T-helper 2 cell treated with Interferon-gamma antibody and Interleukin-4, amounts not matched to agents 5 μg/mL and 100 μg/mL, for 36 hours (primary cell): ENCODE measurements at regions not wholly inside any gene's neighbourhood (a gene's known extent, or its start where the extent isn't known, plus 50 kb on each side); places are given as distances from the start of the nearest gene placed in this dataset.
"Not testable (repeated sequence)": the region's sequence is repeated elsewhere in the genome, so short reads cannot be mapped to it uniquely, and the experiment has no call there.

Experiments used
- DNase-seq: peaks from one replicate; pipeline ENCODE4 v3.0.0; 2021; ENCODE audit warnings: low spot score
- H3K27ac Mint-ChIP-seq: one replicate; pipeline ENCODE4 v1.8.0; 2021; ENCODE audit warnings: mild to moderate bottlenecking, mixed read lengths
- H3K27me3 Mint-ChIP-seq: one replicate; pipeline ENCODE4 v1.8.0; 2021; ENCODE audit warnings: low read depth, mixed read lengths
- H3K36me3 Mint-ChIP-seq: one replicate; pipeline ENCODE4 v1.8.0; 2021; ENCODE audit warnings: low read depth, mixed read lengths
- H3K4me1 Mint-ChIP-seq: one replicate; pipeline ENCODE4 v1.8.0; 2021; ENCODE audit warnings: low read depth, mixed read lengths
- H3K4me3 Mint-ChIP-seq: one replicate; pipeline ENCODE4 v1.8.0; 2022; ENCODE audit warnings: mild to moderate bottlenecking, moderate library complexity, mixed read lengths
- H3K9me3 Mint-ChIP-seq: one replicate; pipeline ENCODE4 v1.8.0; 2021; ENCODE audit warnings: mixed read lengths

DNA sequence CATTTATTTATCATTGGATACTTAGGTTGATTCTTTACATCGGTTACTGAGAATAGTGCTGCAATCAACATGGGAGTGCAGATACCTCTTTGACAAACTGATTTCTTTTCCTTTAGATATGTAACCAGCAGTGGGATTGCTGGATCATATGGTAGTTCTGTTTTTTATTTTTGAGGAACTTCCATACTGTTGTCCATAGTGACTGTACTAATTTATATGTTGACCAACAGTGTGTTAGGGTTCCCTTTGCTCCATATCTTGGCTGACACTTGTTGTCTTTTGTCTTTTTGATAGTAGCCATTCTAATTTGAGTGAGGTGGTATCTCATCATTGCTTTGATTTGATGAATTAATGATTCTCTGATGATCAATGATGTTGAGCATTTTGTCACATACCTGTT is 137.3 kb upstream of the PITX1 start:
- Mint-ChIP-seq H3K36me3 (no peaks in the 10 kb centered on the region), H3K4me1 (no peaks in the 10 kb centered on the region), H3K9me3 (no peaks in the 10 kb centered on the region), H3K27ac (no peak overlapping the region), H3K27me3 (peaks cover 30% of the 10 kb centered on the region), H3K4me3 (no peak overlapping the region)
- DNase-seq: no peak

DNA sequence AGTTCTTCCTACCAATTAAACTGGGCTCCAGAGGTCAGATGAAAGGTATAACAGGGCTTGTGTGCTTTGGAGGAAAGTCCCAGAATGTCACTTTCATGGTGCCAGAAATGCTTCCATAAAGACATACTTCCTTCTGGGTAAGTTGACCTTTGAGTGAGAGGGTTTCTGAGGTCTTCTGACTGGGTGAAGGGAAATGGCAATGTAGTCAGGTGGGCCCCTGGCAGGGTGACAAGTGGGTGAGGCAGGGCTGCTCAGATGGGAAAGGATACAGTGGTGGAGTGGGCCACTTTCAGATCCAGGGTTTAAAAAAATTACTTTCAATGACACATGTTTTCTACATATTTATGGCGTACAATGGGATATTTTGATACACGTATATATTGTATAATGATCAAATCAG is 136.5 kb upstream of the PITX1 start:
- Mint-ChIP-seq H3K36me3 (no peaks in the 10 kb centered on the region), H3K4me3 (no peak overlapping the region), H3K27ac (no peak overlapping the region), H3K9me3 (no peaks in the 10 kb centered on the region), H3K4me1 (no peaks in the 10 kb centered on the region), H3K27me3 (peaks cover 30% of the 10 kb centered on the region)
- no peak for DNase-seq

DNA sequence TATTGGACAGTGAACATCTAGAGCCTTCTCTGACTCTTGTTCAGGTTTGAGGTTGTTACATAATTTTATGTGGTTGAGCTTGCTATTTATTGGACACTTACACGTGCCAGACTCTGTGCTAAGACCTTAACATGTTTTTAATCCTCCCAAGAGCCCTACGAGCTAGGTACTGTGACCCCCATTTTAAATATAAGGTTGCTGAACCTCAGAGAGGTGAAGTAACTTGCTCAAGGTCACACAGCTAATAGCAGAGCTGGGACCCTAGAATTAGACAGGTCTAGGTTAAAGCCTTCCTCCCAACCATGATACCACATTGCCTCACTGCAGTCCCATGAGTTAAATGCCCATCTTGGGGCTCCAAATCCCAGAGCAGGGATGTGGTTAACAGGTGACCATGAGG is 135.7 kb upstream of the PITX1 start:
- DNase-seq: no peak
- H3K27ac Mint-ChIP-seq: no peak overlapping the region
- no peaks in the 10 kb centered on the region for H3K36me3 Mint-ChIP-seq
- H3K27me3 Mint-ChIP-seq: peaks cover 34% of the 10 kb centered on the region
- H3K4me3 Mint-ChIP-seq: no peak overlapping the region
- no peaks in the 10 kb centered on the region for H3K4me1 Mint-ChIP-seq
- no peaks in the 10 kb centered on the region for H3K9me3 Mint-ChIP-seq

DNA sequence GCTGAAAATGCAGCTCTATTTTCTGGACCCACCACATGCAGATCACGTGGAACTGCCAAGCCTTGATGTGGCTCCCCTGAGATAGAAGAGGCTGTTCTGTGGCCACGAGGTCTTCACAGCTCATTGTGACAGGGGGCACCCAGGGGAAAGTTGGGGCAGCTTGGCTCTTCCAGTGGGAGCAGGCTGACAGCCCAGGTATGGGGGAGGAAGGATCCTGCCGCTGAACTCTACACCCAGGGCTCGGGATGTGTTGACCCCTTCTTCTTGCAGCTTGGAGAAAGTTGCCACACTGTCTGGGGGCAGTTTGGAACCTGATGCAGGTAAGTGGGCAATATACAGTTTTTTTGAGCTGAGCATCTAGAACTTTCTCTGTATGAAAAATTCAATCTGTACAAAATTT is 133.6 kb upstream of the PITX1 start:
- H3K4me1 Mint-ChIP-seq: no peaks in the 10 kb centered on the region
- H3K27ac Mint-ChIP-seq: no peak overlapping the region
- DNase-seq: no peak
- peaks cover 32% of the 10 kb centered on the region for H3K27me3 Mint-ChIP-seq
- H3K4me3 Mint-ChIP-seq: no peak overlapping the region
- no peaks in the 10 kb centered on the region for H3K36me3 Mint-ChIP-seq
- H3K9me3 Mint-ChIP-seq: no peaks in the 10 kb centered on the region

GRCh38 chr5:135164873-135165614 is 131.0 kb upstream of the PITX1 start:
- not testable (repeated sequence) for H3K36me3 Mint-ChIP-seq, H3K9me3 Mint-ChIP-seq, H3K4me1 Mint-ChIP-seq, H3K27ac Mint-ChIP-seq, DNase-seq, H3K4me3 Mint-ChIP-seq
- peaks cover 28% of the 10 kb centered on the region for H3K27me3 Mint-ChIP-seq

GRCh38 chr5:135163964-135164363 is 129.9 kb upstream of the PITX1 start:
- H3K27me3 Mint-ChIP-seq: peaks cover 28% of the 10 kb centered on the region
- no peak for DNase-seq
- H3K9me3 Mint-ChIP-seq: peaks cover 4% of the 10 kb centered on the region
- no peak overlapping the region for H3K4me3 Mint-ChIP-seq
- no peaks in the 10 kb centered on the region for H3K36me3 Mint-ChIP-seq
- H3K27ac Mint-ChIP-seq: no peak overlapping the region
- H3K4me1 Mint-ChIP-seq: no peaks in the 10 kb centered on the region

- Mint-ChIP-seq H3K36me3 (no peaks in the 10 kb centered on the region), H3K27me3 (peaks cover 24% of the 10 kb centered on the region), H3K4me1 (no peaks in the 10 kb centered on the region), H3K9me3 (peaks cover 8% of the 10 kb centered on the region), H3K27ac (no peak overlapping the region), H3K4me3 (no peak overlapping the region)
- no peak for DNase-seq
Observed at GRCh38 chr5:135163391-135163790, 129.4 kb upstream of the PITX1 start.

- no peak overlapping the region for H3K27ac Mint-ChIP-seq
- no peak for DNase-seq
- H3K4me3 Mint-ChIP-seq: no peak overlapping the region
- peaks cover 8% of the 10 kb centered on the region for H3K9me3 Mint-ChIP-seq
- peaks cover 20% of the 10 kb centered on the region for H3K27me3 Mint-ChIP-seq
- no peaks in the 10 kb centered on the region for H3K4me1 Mint-ChIP-seq
- H3K36me3 Mint-ChIP-seq: no peaks in the 10 kb centered on the region
Observed at GRCh38 chr5:135162661-135163265, 128.7 kb upstream of the PITX1 start.

DNA sequence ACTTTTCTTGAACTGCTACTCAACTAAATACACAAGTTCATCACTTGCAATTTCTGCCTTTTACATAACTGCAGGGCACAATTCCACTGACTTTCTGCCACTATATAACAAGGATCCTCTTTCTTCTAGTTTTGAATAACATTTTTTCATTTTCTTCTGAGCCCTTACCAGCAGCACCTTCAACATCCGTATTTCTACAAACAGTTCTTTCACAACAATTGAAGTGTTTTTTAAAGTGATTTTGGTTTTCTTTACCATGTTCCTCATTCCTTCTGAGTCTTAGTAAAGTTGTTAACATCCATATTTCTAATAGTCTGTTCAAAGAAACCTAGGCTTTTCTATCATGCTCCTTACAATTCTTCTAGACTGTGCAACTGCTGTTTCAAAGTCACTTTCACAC is 127.2 kb upstream of the PITX1 start:
- DNase-seq: no peak
- H3K9me3 Mint-ChIP-seq: peaks cover 8% of the 10 kb centered on the region
- H3K27me3 Mint-ChIP-seq: peaks cover 17% of the 10 kb centered on the region
- no peaks in the 10 kb centered on the region for H3K36me3 Mint-ChIP-seq
- no peak overlapping the region for H3K4me3 Mint-ChIP-seq
- H3K4me1 Mint-ChIP-seq: no peaks in the 10 kb centered on the region
- H3K27ac Mint-ChIP-seq: no peak overlapping the region

DNA sequence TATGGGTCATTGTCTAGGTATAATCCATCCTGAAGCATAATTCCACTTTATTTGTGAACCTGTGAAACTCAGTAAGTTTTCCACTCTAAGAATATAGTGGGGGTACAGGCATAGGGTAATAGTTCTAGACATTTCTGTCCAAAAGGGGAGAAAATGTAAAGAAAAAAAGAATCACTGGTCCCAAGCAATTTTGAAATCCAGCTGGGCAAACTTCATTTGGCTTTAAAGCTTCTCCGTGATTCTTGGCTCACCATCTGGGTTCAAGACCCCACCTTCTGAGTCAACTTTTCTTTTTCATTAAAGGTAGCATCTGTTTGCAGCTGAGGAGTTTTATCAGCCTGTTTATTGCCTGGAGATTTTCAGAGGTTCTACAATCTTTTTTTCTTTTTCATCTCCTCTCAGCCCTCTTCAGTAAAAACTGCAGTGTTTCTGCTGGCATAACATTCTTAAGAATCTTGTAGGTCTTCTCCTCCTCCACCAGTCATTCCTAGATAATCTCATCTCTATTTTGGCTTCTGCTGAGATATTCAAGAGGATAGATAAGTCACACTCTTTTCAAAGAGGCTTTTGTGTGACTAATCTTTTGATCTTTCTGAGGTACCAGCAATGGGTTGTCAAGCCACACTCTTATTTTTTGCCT is 126.1 kb upstream of the PITX1 start:
- Mint-ChIP-seq H3K9me3 (peaks cover 8% of the 10 kb centered on the region), H3K4me1 (no peaks in the 10 kb centered on the region), H3K36me3 (no peaks in the 10 kb centered on the region), H3K27ac (no peak overlapping the region), H3K27me3 (peaks cover 15% of the 10 kb centered on the region), H3K4me3 (no peak overlapping the region)
- DNase-seq: no peak

DNA sequence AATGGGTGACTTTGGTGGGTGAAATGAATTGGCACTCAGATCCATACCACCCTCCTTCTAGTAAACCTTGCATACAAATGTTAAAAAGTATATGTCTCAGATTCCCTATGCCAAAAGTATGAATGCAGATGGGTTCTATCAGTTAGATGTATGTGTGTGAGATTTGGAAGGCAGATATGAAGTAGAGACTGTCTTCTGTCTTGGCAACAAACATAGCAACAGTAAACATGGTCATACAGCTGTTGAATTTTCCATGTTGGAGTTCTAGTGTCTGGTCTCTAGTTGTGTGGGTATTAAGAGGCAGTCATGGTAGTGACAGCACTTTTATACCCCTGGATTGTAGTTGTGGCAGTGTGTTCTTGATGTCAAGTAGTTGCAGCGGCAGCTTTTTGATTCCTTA is 125.6 kb upstream of the PITX1 start:
- H3K27me3 Mint-ChIP-seq: peaks cover 13% of the 10 kb centered on the region
- no peaks in the 10 kb centered on the region for H3K4me1 Mint-ChIP-seq
- DNase-seq: no peak
- no peak overlapping the region for H3K27ac Mint-ChIP-seq
- no peaks in the 10 kb centered on the region for H3K36me3 Mint-ChIP-seq
- peaks cover 8% of the 10 kb centered on the region for H3K9me3 Mint-ChIP-seq
- no peak overlapping the region for H3K4me3 Mint-ChIP-seq

DNA sequence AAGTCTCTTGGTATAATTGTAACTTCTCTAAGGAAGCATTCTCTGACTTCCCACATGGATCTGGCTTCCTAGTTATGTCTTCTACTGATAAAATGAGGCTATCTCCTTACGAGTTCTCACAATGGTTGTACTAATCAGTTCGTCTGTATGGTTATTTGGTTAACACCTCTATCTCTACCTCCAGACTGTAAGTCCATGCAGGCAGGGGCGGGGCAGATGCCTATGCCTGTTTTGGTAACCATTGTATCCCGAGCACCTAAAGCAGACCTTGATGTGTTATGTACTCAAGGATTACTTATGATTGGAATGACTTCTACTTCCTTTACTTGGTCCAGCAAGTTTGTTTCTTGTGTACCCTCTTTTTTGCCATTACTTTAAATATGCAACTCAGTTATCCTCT is 125.0 kb upstream of the PITX1 start:
- Mint-ChIP-seq H3K36me3 (no peaks in the 10 kb centered on the region), H3K4me1 (no peaks in the 10 kb centered on the region), H3K9me3 (peaks cover 8% of the 10 kb centered on the region), H3K27me3 (peaks cover 13% of the 10 kb centered on the region), H3K4me3 (no peak overlapping the region), H3K27ac (no peak overlapping the region)
- DNase-seq: no peak

GRCh38 chr5:135158314-135158697 is 124.3 kb upstream of the PITX1 start:
- no peak overlapping the region for H3K27ac Mint-ChIP-seq
- peaks cover 8% of the 10 kb centered on the region for H3K9me3 Mint-ChIP-seq
- H3K27me3 Mint-ChIP-seq: peaks cover 13% of the 10 kb centered on the region
- H3K4me1 Mint-ChIP-seq: no peaks in the 10 kb centered on the region
- H3K4me3 Mint-ChIP-seq: no peak overlapping the region
- DNase-seq: no peak
- no peaks in the 10 kb centered on the region for H3K36me3 Mint-ChIP-seq

DNA sequence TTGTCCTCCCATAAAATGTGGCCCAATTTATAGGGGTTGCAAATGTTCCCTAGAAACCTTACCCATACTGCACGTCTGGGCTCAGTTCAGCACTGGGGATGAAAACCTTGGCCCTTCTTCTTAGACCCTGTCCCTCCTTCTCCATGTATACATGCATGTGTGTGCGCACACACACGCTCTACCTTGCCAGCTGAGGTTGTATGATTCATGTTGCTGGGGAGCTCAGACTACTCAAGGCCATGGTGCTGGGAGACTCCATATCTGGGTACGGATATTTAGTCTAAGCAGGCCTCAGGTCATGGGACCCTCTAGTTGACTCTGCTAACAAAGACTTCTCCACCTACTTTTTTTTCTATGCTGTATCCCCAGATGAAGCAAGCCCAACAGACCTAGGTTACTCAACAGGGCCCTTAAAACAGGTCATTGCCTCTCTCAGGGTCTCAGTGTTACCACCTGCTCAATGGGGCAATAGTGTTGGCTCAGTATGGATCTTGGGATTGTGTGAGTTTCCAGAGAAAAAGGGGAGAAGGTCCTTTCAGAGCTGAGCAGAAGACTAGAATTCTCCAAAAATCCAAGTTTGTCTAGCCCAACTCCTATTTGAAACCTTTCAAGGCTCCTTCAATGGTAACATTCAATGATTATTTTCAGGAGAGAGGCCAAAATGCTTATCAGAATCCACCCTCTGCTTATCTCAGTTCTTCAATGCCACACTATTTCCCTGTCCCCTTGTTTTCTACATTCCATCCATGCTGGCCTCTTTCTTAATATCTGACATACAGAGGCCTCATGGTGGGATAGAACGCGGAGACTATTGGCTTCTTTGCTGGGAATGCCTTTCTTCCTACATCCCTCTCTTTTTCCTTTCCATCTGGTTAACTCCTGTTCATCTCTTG is 123.6 kb upstream of the PITX1 start:
- H3K9me3 Mint-ChIP-seq: peaks cover 8% of the 10 kb centered on the region
- no peaks in the 10 kb centered on the region for H3K4me1 Mint-ChIP-seq
- H3K27me3 Mint-ChIP-seq: peaks cover 13% of the 10 kb centered on the region

More for the DNA sequence above, 123.6 kb upstream of the PITX1 start:
- DNase-seq: no peak
- Mint-ChIP-seq H3K4me3 (no peak overlapping the region), H3K27ac (no peak overlapping the region), H3K36me3 (no peaks in the 10 kb centered on the region)
